ENCODE measurements at regions not wholly inside any gene's neighbourhood (a gene's known extent, or its start where the extent isn't known, plus 50 kb on each side); places are given as distances from the start of the nearest gene placed in this dataset.

DNA sequence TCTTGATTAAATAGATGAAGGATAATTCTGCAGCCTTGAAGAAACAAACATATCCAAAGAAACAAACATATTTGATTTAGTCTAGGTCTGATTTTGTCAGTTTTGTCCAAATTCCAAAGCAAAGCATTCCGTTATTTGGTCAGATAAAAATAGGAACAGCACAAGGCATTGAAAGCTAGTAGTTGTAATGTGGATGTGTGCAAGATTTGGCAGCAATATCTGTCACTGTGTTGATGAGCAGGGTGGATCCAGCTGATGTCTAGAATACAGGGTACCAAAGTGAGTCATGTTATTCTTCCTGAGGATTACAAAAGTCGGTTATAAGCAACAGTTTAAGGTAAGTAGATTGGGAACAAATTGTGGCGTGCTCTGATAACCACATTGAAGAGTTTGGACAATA lies 69.3 kb upstream of the PLPPR1 start:
- no peak for DNase-seq (ENCODE audit: low read depth)

Measured in HS-27A (cell line).